ENCODE measurements at regions not wholly inside any gene's neighbourhood (a gene's known extent, or its start where the extent isn't known, plus 50 kb on each side); places are given as distances from the start of the nearest gene placed in this dataset.

- Histone ChIP-seq H3K9ac (ENCODE audit: low read length) (no peak overlapping the region), H3K9me2 (ENCODE audit: insufficient read depth, low read length) (no peaks in the 10 kb centered on the region), H3K4me2 (ENCODE audit: low read length) (no peak overlapping the region), H3K27me3 (ENCODE audit: insufficient read depth, low read depth, low read length) (no peaks in the 10 kb centered on the region), H2AFZ (ENCODE audit: low read depth, low read length) (no peak overlapping the region), H3K9me3 (ENCODE audit: low read length) (no peaks in the 10 kb centered on the region), H3K27ac (ENCODE audit: low read length) (no peak overlapping the region), H4K20me1 (ENCODE audit: insufficient read depth) (no peaks in the 10 kb centered on the region), H3K4me3 (ENCODE audit: low read length) (no peak overlapping the region), H3F3A (ENCODE audit: insufficient read depth, low read length, poor library complexity, severe bottlenecking) (no peaks in the 10 kb centered on the region), H3K36me3 (ENCODE audit: insufficient read depth, low read length) (no peaks in the 10 kb centered on the region), H3K79me2 (replicated peaks; ENCODE audit: insufficient read depth, low read length) (no peaks in the 10 kb centered on the region)
- TF ChIP-seq RAD21 (conservative IDR thresholded peaks at IDR 0.05) (no peak), SMC3 (conservative IDR thresholded peaks at IDR 0.05; ENCODE audit: poor library complexity) (no peak), REST (IDR thresholded peaks at IDR 0.05; ENCODE audit: borderline replicate concordance) (no peak), CTCF (IDR thresholded peaks at IDR 0.05; ENCODE audit: poor library complexity, severe bottlenecking) (no peak), EP300 (conservative IDR thresholded peaks at IDR 0.05; ENCODE audit: poor library complexity, severe bottlenecking) (no peak), TAF1 (IDR thresholded peaks at IDR 0.05; ENCODE audit: low read depth) (no peak), MXI1 (conservative IDR thresholded peaks at IDR 0.05; ENCODE audit: poor library complexity, severe bottlenecking) (no peak), EZH2 (IDR thresholded peaks at IDR 0.05; ENCODE audit: borderline replicate concordance, insufficient read depth, low read length, poor library complexity, severe bottlenecking) (no peak), POLR2AphosphoS5 (IDR thresholded peaks at IDR 0.05) (no peak)
Measured at GRCh38 chr3:177966493-177966892, 569.7 kb upstream of the KCNMB2 start.

- Histone ChIP-seq H3K36me3 (ENCODE audit: insufficient read depth, low read length) (no peaks in the 10 kb centered on the region), H3K9me2 (ENCODE audit: insufficient read depth, low read length) (no peaks in the 10 kb centered on the region), H3K4me2 (ENCODE audit: low read length) (no peak overlapping the region), H3K27me3 (ENCODE audit: insufficient read depth, low read depth, low read length) (no peaks in the 10 kb centered on the region), H3K79me2 (replicated peaks; ENCODE audit: insufficient read depth, low read length) (no peaks in the 10 kb centered on the region), H3K9ac (ENCODE audit: low read length) (no peak overlapping the region), H4K20me1 (ENCODE audit: insufficient read depth) (no peaks in the 10 kb centered on the region), H3K27ac (ENCODE audit: low read length) (no peak overlapping the region), H3K4me3 (ENCODE audit: low read length) (no peak overlapping the region), H3K9me3 (ENCODE audit: low read length) (no peaks in the 10 kb centered on the region), H2AFZ (ENCODE audit: low read depth, low read length) (no peak overlapping the region), H3F3A (ENCODE audit: insufficient read depth, low read length, poor library complexity, severe bottlenecking) (no peaks in the 10 kb centered on the region)
- TF ChIP-seq CTCF (IDR thresholded peaks at IDR 0.05; ENCODE audit: poor library complexity, severe bottlenecking) (no peak), EP300 (conservative IDR thresholded peaks at IDR 0.05; ENCODE audit: poor library complexity, severe bottlenecking) (no peak), RAD21 (conservative IDR thresholded peaks at IDR 0.05) (no peak), POLR2AphosphoS5 (IDR thresholded peaks at IDR 0.05) (no peak), EZH2 (IDR thresholded peaks at IDR 0.05; ENCODE audit: borderline replicate concordance, insufficient read depth, low read length, poor library complexity, severe bottlenecking) (no peak), MXI1 (conservative IDR thresholded peaks at IDR 0.05; ENCODE audit: poor library complexity, severe bottlenecking) (no peak), TAF1 (IDR thresholded peaks at IDR 0.05; ENCODE audit: low read depth) (no peak), REST (IDR thresholded peaks at IDR 0.05; ENCODE audit: borderline replicate concordance) (no peak), SMC3 (conservative IDR thresholded peaks at IDR 0.05; ENCODE audit: poor library complexity) (no peak)
Measured at GRCh38 chr3:177968891-177969290, 567.3 kb upstream of the KCNMB2 start.

Data from neural cell (in vitro differentiated cells).